ENCODE measurements at regions not wholly inside any gene's neighbourhood (a gene's known extent, or its start where the extent isn't known, plus 50 kb on each side); places are given as distances from the start of the nearest gene placed in this dataset.

GRCh38 chr9:111195766-111196165 is 134.3 kb downstream of the OR2K2 start (continued):
- TF ChIP-seq REST (IDR thresholded peaks at IDR 0.05; ENCODE audit: low read depth) (no peak), SRF (IDR thresholded peaks at IDR 0.05; ENCODE audit: low read depth) (no peak)

- Histone ChIP-seq H3K9me2 (ENCODE audit: insufficient read depth) (no peaks in the 10 kb centered on the region), H3K27ac (ENCODE audit: low read depth, low read length) (no peak overlapping the region), H3K9me3 (ENCODE audit: control insufficient read depth in 1 of 2, insufficient read depth in 1 of 2, low read depth in 1 of 2, low read length in 2 of 2) (no peaks in the 10 kb centered on the region), H3K27me3 (ENCODE audit: insufficient read depth, low read length) (no peaks in the 10 kb centered on the region), H3K4me2 (ENCODE audit: low read length) (no peak overlapping the region), H3K4me3 (replicated peaks in 1 of 2; ENCODE audit: low read depth in 1 of 2, low read length in 2 of 2) (no peak overlapping the region), H3K36me3 (ENCODE audit: control insufficient read depth in 1 of 2, insufficient read depth in 2 of 2, low read length in 2 of 2) (no peaks in the 10 kb centered on the region), H3K79me2 (ENCODE audit: insufficient read depth, low read length) (no peaks in the 10 kb centered on the region), H3K4me1 (ENCODE audit: control insufficient read depth in 1 of 2, insufficient read depth in 2 of 2, low read length in 2 of 2) (no peaks in the 10 kb centered on the region), H4K20me1 (ENCODE audit: insufficient read depth) (no peaks in the 10 kb centered on the region), H2AFZ (ENCODE audit: low read depth, low read length, poor library complexity, severe bottlenecking) (no peak overlapping the region), H3K9ac (ENCODE audit: low read length) (no peak overlapping the region)
- no TSS peak for BruUV-seq (replicated peaks)
- ChIA-PET POLR2A (no interaction called here), CTCF (no interaction called here), RAD21 (ENCODE audit: low non-redundant PET in 1 of 2, low total read pairs in 2 of 2, uncharacterized antibody in 2 of 2, unreplicated experiment in 2 of 2) (no interaction called here)
- ATAC-seq = no peak
- DNase-seq (ENCODE audit: low read depth, low spot score) = no peak
- TF ChIP-seq SIN3A (IDR thresholded peaks at IDR 0.05; ENCODE audit: low read depth) (no peak), EZH2 (IDR thresholded peaks at IDR 0.05) (no peak), REST (IDR thresholded peaks at IDR 0.05; ENCODE audit: low read depth) (no peak), ZNF274 (IDR thresholded peaks at IDR 0.05; ENCODE audit: low read depth, low read length) (no peak), RAD21 (IDR thresholded peaks at IDR 0.05; ENCODE audit: low read depth) (no peak), TCF7L2 (IDR thresholded peaks at IDR 0.05; ENCODE audit: borderline replicate concordance, extremely low read depth, insufficient read depth, insufficient read length) (no peak), CEBPB (IDR thresholded peaks at IDR 0.05; ENCODE audit: low read depth) (no peak)
- intact Hi-C loops (cut with micrococcal nuclease) = no loop called here
Measured at GRCh38 chr9:111193095-111193494, 136.9 kb downstream of the OR2K2 start.

All from HCT116 (cell line).